Activated CD4-positive, alpha-beta T cell treated with anti-CD3 and anti-CD28 coated beads, Interleukin-2, amount 50 U/mL, for 4 hours (primary cell): ENCODE measurements at regions not wholly inside any gene's neighbourhood (a gene's known extent, or its start where the extent isn't known, plus 50 kb on each side); places are given as distances from the start of the nearest gene placed in this dataset.

ENCODE experiments used
- DNase-seq, 2 experiments: peaks; one replicate each; pipeline ENCODE4 v3.0.0-alpha.2; 2020

DNA sequence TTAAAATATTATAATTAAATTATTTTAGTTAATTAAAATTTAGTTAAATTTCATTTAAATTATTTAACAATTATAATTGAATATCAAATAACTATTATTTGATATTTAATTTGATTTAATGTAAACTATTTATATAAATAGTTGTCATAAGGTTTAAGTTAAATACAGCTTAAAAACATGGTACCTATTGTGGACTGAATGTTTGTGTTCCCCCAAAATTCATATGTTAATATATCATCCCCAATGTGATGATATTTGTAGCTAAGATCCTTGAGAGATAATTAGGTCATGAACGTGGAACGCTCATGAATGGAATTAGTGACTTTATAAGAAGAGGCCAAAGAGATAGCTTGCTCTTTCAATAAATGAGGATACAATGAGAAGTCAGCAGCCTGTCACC is 505.7 kb upstream of the LRATD1 start:
- no peak for DNase-seq

DNA sequence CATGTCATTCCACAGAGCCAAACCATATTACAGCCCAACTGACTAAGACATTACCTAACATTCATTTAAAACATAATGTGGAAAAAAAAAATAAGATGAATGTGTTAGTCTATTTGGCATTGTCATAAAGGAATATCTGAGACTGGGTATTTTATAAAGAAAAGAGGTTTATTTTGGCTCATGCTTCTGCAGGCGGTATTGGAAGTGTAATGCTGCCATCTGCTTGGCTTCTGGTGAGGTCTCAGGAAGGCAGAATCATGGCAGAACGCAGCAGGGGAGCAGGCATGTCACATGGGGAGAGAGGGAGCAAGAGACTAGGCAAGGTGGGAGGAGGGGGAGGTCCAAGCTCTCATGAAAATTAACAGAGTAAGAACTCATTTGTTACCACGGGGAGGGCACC is 504.8 kb upstream of the LRATD1 start:
- DNase-seq, result no peak

DNA sequence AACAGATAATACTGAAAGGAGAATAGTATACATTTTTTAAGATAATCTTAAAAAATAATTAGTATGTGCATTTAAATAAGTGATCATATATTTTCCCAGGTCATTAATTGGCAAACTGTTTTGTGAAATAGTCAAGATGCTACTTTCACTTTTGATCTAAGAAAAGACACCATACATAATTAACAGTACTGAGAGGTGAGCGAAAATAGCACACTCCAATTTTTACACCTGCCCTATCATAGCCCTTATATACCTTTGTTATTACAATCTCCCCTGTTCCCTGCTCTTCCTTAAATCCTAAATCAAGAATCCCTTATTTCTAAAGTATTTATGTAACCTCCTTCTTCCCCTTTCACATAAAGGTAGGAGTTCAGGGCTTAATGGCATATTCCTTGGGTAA is 500.1 kb upstream of the LRATD1 start:
- DNase-seq, result no peak

DNA sequence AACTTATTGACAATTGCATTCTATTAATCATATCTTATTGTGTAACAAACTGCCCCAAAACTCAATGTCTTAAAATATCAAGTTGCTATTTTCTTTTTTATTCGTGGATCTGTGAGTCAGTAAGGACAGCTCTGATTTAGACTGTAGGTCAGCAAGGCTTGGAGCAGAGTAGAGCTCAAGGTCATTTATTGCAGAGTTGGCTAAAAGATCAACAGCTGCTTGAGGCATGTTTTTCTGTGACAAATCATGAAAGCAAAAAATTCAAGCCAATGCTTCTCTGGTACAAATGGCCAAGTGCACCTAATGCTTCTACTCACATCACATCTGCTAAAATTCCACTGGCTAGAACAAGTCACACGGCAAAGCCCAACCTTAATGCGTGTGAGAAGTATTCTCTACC is 497.7 kb upstream of the LRATD1 start:
- no peak for DNase-seq

DNA sequence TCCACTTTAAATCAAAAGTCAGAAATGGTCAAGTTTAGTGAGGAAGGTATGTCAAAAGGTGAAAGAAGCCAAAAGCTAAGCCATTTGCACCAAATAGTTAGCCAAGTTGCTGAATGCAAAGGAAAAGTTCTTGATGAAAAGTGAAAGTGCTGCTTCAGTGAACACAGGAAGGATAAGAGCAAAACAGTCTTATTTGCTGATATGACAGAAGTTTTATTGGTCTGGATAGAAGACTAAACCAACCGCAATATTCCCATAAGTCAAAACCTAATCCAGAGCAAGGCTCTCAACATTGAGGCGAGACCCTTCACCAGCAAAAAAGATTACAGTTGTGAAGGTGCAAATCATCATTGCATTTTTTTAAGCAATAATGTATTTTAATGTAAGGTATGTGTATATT is 496.5 kb upstream of the LRATD1 start:
- DNase-seq, result no peak

DNA sequence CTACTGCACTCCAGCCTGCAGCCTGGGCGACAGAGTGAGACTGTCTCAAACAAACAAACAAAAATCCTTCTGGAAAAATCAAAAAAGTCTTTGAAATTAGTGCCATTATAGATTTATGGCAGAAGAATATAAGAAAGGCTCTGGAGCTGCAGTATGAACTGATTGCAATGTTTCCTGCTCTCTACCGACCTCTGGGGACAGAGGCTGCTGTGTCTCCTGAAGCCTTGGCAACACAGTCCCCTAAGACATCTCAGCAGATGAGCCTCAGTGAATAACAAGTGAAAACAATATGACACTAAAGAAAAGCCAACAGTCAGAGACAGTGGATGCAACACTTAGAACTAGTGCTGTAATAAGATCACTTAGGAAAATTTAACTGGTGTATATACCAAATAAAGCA is 494.9 kb upstream of the LRATD1 start:
- DNase-seq, result no peak

DNA sequence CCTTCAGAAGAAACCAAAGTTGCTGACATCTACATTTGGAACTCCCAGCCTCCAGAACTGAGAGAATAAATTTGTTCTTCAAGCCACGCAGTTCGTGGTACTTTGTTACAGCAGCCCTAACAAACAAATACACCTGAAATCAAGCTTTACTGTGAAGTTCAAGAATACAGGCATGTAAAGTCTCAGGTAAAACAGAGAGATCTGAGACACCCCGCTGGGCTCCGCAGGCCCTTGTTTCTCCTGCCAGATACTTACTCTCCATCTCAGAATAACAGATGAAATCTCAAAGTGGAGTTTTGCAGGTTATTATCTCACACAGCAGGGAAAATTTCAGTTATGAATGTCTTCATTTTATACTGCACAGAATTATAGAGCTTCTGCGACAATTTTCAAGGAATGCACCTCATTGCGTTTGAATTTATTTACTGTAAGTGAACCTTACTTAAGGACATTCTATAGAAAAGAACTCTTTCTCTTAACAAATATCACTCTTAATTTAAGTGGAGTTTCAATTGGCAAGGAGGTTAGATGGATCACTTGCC is 492.4 kb upstream of the LRATD1 start:
- no peak for DNase-seq

DNA sequence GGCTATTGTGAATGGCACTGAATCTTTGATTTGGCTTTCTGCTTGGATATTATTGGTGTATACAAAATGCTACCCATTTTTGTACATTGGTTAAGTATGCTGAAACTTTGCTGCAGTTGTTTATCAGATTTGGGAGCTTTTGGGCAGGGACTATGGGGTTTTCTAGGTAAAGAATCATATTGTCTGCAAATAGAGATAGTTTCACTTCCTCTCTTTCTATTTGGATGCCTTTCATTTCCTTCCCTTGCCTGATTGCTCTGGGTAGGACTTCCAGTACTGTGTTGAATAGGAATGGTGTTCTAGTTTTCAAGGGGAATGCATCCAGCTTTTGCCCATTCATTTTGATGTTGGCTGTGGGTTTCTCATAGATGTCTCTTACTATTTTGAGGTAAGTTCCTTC is 489.1 kb upstream of the LRATD1 start:
- no peak for DNase-seq

DNA sequence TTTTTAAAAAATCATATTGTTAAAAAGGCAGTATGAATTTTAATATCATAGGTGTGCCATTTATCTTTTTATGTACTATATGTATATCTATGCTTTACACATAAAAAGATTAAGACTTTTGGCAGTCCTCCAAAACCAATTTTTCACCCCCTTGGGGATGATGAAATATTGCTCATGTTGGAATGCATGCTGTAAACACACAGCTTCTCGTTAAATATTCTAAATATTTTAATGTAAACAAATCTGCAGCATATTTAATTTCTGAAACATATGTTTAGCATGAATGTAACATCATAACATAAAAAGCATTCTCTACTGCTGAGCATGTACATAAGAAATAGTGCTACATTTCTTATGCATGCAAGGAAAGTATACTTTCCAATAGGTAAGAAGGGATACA is 484.3 kb upstream of the LRATD1 start:
- DNase-seq, result no peak

DNA sequence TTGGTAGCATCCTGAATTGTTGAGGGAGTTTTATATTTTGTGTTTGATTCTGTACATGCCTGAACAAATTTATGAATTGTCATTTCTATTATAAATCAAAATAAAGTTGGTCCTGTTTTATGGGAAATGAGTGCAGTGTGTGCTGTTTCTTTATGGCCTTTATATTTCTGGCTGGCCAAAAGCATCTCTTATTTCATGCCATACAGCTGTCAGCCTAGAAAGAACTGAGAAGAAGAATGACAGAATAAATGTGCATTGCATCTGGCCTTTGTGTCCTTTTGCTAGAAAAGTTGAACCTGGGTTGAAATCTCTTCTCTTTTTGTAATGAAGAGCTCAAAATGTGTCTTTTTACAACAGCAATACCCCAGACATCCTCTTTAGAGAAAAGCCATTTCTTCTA is 474.7 kb upstream of the LRATD1 start:
- DNase-seq, result no peak

DNA sequence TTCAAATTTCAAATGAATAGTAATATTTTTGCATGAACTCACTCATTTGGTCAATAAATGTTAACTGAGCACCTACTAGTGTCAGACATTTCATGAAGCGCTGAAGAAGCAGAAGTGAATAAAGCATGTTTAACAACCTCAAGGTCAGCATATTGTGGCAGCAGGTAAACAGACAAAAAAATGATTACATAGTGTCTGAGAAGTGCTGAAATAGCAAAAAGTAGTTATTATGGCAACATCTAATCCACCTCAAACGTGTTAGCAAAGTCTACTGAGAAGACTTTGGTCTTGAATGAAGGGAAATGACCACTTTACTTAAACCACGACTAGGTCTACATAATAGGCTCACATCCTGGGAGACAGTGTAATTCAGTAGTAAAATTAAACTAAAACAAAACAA is 452.2 kb upstream of the LRATD1 start:
- no peak for DNase-seq

DNA sequence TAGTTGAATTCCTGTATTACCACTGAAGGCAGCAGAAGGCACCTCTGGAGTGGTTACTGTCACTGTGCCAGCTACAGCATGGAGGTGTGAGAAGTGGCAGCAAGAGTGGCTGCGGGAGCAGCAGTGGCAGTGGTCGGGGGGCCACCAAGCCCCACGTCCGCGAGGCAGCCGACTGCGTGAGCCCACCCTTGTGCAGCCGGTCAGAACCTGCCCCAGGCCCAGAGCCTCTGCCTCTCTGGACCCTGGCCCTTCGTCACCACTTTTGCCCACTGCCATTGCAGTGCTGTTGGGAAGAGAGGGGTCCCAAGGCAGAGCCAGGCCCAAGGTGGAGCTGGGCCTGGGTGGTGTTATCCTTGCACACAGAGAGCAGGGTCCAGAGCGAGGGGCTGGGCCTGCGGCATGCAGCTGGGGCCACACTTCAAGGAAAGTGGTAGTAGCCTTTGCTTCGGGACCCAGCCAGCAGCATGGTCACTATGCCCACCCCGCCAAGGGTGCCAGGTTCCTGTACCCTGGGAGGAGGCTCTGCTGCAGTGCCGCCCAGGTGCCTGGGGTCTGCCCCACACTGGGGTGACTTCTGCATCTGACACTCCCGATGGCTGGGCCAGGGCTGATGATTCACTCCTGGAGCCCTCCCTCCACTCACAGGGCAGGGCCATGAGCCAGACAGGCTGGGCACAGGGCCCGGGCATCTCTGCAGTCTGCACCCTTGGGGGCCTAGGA is 450.1 kb upstream of the LRATD1 start:
- no peak for DNase-seq

DNA sequence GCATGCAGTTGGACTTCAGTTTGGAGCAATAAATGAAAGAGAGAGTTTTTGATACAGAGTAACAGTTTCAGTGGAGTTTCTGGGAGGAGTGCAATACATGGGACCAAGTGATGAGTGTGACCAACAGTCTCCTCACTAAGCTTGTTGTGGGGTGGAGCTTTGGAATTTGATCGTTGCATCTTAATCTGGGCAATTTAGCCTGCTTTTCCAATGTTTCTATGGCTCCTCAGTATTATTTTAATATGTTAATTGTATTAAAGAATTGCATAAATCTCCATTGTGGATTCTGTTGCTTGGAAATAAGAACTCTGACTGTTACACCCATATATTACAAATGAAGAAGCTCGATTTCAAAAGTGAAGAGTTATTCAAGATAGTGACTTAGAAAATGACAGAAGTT is 446.6 kb upstream of the LRATD1 start:
- DNase-seq, result no peak

DNA sequence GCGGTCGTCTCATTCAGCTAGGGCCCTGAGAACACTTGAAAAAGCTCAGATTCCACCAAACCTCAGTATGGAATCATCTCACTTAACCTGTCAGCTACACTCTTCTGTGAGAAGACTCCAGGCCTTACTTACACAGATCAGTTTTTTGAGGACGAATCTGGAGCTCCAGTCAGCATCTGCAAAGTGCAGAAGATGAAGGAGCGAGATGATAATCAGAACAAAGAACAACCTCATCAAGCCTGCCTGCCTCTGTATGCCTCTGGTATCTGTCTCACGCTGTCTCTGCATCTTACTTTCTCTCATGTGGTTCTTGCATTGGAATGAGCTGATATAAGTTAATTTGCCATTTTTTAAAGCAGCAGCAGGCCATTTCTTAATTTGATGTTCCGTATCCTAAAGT is 444.1 kb upstream of the LRATD1 start:
- DNase-seq, result no peak

DNA sequence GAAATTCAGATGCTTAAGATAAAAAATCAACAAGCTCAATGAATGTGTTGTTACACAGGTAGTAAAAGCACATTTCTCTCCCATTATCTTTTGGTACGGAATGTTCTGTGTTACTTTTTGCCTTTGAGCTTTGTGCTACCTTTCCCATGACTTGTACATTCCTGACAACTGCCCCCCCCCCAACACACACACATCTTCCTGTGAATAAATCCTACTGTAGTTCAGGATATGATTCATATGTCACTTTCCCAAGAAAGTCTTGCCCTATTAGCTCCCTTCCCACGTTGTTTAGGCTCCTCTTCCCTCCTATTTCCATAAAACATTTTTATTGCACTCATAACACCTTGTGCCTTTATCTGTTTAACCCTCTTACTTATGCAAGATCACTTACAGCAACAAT is 442.6 kb upstream of the LRATD1 start:
- no peak for DNase-seq

DNA sequence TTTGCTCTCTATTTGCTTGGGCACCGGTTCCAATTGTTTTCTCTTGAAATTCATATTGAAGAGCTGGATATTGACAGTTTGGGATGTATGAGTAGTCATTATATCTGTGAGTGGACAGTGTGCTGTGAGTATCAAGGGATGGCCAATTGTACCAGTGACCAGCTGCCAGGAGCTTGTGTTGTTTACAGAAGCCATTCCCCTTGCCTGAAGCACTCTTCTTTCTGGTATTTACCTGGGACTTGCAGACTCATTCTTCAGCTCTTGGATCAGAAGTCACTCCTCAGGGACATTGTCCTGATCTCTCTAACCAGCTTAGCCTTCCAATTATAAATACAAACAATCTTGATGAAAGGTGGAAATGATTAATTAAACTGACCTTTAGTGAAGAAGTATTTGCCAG is 438.3 kb upstream of the LRATD1 start:
- no peak for DNase-seq

DNA sequence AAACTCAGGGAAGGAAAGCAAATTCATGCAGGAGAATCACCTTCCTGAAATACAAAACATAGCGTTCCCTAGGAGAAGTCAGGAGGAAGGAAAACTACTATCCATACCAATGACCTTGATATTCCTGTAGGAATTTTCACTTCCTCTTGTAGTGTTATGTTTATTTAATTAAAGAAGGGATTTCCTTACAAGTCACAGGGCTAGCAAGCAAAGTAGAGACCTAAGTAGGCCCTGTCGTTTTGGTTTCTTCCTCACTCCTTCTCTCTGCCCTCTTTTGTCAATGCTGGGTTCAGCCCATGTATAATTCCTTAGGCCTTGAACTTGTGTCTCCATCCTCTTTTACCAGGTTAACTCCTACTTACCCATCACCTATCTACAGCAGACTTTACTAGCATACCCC is 435.2 kb upstream of the LRATD1 start:
- DNase-seq, result no peak

DNA sequence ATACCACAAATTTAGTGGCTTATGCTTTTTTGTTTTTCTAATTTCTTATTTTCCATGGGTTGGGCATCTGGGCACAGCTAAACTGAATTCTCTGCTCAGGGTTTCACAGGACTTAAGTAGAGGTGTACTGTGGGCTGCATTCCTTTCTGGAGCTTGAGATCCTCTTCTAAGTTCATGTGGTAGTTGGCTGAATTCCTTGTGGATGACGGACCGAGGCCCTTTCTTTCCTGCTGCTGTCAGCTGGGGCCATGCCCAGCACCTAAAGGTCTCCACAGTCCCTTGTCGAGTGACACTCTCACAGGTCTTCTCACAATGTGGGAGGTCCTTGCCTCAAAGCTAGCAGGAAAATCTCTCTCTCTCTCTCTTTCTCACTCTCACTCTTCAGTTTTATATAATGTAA is 433.5 kb upstream of the LRATD1 start:
- DNase-seq, result no peak

DNA sequence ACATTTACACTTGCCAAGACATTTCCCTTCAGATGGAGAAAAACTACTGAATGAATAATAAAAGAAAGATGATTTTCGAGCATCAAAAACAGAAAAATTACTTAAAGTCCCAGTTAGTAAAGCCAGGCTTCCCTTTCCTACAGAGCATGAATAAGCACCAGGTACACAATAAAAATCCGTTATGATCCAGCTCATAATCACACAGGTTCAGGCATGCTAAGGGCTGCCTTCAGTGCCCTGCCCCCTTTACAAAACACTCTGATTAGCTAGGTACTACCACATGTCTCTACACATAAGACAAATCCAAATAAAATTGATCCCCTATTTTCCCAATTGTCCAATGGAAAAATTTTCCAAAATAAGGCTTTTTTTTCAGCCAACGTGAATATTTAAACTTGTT is 413.2 kb upstream of the LRATD1 start:
- no peak for DNase-seq

DNA sequence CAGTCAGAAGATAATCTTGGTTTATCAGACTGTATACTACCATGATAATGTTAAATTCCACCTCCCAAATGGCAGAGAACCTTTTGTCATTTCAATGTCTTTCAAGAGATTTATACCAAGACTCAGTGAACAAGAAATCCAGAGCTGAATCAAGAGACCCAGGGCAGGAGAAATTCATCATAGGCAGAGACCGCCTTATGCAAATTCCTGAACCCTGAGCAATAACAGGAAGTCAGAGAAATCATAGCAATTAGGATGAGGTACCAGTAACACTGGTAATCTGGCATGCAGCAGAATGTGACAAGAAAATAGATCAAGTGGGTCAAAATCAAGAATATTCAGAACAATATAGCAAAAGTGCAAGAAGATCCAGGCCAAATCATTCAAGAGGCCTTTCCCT is 412.4 kb upstream of the LRATD1 start:
- DNase-seq, result no peak

DNA sequence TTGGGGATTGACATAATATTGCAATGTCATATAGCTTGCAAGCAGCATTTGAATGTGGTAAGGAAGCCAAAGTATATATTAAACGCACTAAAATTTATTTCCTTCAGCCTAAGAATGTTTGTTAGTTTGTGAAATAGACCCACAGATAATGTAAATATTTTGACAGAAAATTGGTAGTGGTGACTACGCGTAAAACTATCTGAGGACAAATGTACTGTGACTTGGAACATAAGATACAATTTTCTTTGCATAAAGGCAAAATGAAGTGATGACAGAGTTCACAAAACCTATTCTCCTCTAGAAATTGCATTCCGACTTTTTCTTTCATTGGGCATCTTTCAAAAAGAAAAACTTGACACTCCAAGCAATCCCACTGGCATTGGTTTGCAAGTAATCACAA is 411.1 kb upstream of the LRATD1 start:
- no peak for DNase-seq

DNA sequence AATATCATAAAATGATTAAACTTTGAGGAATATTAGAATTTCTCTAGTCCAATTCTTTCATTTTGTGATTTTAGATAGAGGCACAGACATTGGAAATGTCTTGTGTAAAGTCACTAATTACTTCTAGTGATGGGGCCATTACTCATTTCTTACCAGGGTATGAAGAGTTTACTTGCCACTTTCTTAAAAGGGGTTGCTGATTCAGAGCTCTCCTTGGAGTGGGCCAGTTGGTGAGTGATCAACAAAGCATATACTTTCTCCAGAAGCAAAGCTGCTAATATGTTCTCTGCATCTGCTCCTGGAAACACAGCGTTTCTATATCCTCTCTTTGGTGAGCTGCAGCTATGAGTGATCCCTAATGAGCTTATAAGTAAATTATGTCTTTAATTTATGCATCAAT is 408.9 kb upstream of the LRATD1 start:
- DNase-seq, result no peak

DNA sequence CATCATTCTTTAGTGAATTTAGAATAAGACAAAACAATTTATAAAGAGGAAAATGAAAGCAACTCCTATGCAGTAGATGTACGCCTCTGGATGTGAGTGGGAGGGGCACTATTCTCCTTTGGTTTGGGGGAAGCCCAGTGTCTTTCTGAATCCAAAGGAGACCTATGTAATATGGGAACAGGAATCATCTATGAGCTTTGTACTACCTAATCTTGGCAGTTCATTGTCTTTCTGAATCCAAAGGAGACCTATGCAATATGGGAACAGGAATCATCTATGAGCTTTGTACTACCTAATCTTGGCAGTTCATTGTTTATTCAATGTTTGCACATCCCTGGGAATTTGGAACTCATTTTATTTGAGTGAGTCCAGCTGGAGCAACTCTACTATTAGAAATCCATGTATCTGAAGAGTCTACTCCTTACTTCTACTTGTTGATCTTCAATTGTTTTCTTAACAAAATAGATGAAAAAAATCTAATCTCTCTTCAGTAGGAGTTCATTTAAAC is 401.1 kb upstream of the LRATD1 start:
- DNase-seq, result no peak

DNA sequence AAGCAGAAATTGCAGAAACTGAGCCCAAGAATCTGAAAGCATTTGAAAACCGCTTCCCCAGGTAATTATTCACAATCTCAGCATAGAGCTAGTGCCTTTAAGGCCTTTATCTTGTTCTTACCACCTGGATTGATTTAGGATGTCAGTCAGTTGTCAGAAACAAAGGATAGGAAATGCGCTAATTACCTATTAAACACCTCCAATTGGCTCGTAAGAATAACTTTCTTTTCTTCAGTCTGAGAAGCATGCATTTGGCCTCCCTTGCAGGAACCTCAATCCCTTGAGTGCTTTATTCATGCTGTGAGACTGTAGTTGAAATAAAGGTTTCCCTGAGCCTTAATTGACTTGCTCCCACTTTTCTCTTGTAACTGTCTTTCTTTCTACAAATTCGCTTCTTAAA is 400.3 kb upstream of the LRATD1 start:
- DNase-seq, result no peak

DNA sequence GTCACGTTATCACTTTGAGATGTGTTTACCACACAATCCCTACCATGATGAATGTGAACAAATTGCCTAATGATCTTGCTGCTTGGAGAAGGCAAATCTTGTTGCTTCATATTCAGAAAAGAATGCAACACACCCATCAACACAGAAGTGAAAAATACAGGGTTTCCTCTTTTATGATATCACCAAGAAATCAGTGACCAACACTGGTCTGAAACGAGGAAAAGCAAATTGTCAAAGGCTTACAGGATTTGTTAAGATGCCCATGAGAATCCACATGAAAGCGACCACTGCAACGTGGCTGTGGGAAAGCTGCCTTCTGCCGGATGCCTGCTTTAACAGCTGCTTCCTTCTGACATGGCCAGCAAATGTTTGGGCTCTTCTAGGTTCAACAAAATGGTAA is 397.6 kb upstream of the LRATD1 start:
- no peak for DNase-seq
